Hepatocyte (in vitro differentiated cells): ENCODE measurements at regions not wholly inside any gene's neighbourhood (a gene's known extent, or its start where the extent isn't known, plus 50 kb on each side); places are given as distances from the start of the nearest gene placed in this dataset.

Source experiments
- DNase-seq: peaks from one replicate; pipeline ENCODE4 v3.0.0-alpha.2; 2016; ENCODE audit warnings: low spot score
- H2AFZ ChIP-seq: fragments of 200-600 bp; sonication (generic); 2 replicates; pipeline ENCODE4 v1.6.0; 2016; ENCODE audit warnings: antibody characterized with exemption, mild to moderate bottlenecking
- H3K27ac ChIP-seq: fragments of 200-600 bp; sonication (generic); 2 replicates; pipeline ENCODE4 v1.5.1; 2016; ENCODE audit warnings: mild to moderate bottlenecking
- H3K27me3 ChIP-seq: fragments of 200-600 bp; sonication (generic); 2 replicates; pipeline ENCODE4 v1.6.1; 2016
- H3K36me3 ChIP-seq: fragments of 200-600 bp; sonication (generic); replicated peaks from 2 replicates; pipeline ENCODE4 v1.5.1; 2016; ENCODE audit warnings: low read depth; ENCODE audit not compliant: insufficient read depth
- H3K4me1 ChIP-seq: fragments of 200-600 bp; sonication (generic); 2 replicates; pipeline ENCODE4 v1.5.1; 2016; ENCODE audit warnings: mild to moderate bottlenecking, moderate library complexity; ENCODE audit not compliant: insufficient read depth
- H3K4me2 ChIP-seq: fragments of 200-600 bp; sonication (generic); 2 replicates; pipeline ENCODE4 v1.6.0; 2016
- H3K4me3 ChIP-seq: fragments of 200-600 bp; sonication (generic); 2 replicates; pipeline ENCODE4 v1.5.1; 2016; ENCODE audit warnings: mild to moderate bottlenecking
- H3K79me2 ChIP-seq: fragments of 200-600 bp; sonication (generic); 2 replicates; pipeline ENCODE4 v1.6.0; 2017; ENCODE audit warnings: mild to moderate bottlenecking
- H3K9me2 ChIP-seq: fragments of 200-600 bp; sonication (generic); replicated peaks from 2 replicates; pipeline ENCODE4 v1.6.0; 2017; ENCODE audit warnings: mild to moderate bottlenecking; ENCODE audit not compliant: insufficient read depth
- H3K9me3 ChIP-seq: fragments of 200-600 bp; sonication (generic); 2 replicates; pipeline ENCODE4 v1.5.1; 2016; ENCODE audit warnings: low read depth, mild to moderate bottlenecking
- H4K20me1 ChIP-seq: fragments of 200-600 bp; sonication (generic); 2 replicates; pipeline ENCODE4 v1.6.0; 2016; ENCODE audit warnings: mild to moderate bottlenecking; ENCODE audit not compliant: insufficient read depth, poor library complexity, severe bottlenecking
- EZH2 ChIP-seq: fragments of 200-600 bp; sonication (generic); IDR thresholded peaks from 2 replicates; pipeline ENCODE4 v1.6.1; 2016; ENCODE audit warnings: antibody characterized with exemption, mild to moderate bottlenecking, borderline replicate concordance
- EZH2phosphoT487 ChIP-seq: fragments of 200-600 bp; sonication (generic); IDR thresholded peaks from one replicate; pipeline ENCODE4 v1.6.1; 2018; ENCODE audit warnings: antibody characterized with exemption, mild to moderate bottlenecking, low read depth, moderate library complexity; ENCODE audit not compliant: unreplicated experiment, severe bottlenecking
- WGBS: methylation state at CpG from one replicate; pipeline ENCODE4 v1.1.6; 2016; ENCODE audit warnings: low lambda C conversion rate; ENCODE audit errors: missing lambda C conversion rate; 5-methylcytosine and 5-hydroxymethylcytosine counted together
- TF ChIP-seq, protein P1 (sequence below): fragments of 200-600 bp; sonication (generic); IDR thresholded peaks from 2 replicates; pipeline ENCODE4 v1.5.1; 2016; ENCODE audit warnings: antibody characterized with exemption, mild to moderate bottlenecking; ENCODE audit not compliant: poor library complexity

- H4K20me1 ChIP-seq = no peaks in the 10 kb centered on the region
- H3K9me3 ChIP-seq = no peaks in the 10 kb centered on the region
- 27% methylated on average over 3 of the region's 3 CpGs for WGBS
- H3K27ac ChIP-seq = peak overlapping the region; percentile 60
- DNase-seq = peak; percentile 62
- H3K9me2 ChIP-seq = no peaks in the 10 kb centered on the region
- TF ChIP-seq, protein P1, sequence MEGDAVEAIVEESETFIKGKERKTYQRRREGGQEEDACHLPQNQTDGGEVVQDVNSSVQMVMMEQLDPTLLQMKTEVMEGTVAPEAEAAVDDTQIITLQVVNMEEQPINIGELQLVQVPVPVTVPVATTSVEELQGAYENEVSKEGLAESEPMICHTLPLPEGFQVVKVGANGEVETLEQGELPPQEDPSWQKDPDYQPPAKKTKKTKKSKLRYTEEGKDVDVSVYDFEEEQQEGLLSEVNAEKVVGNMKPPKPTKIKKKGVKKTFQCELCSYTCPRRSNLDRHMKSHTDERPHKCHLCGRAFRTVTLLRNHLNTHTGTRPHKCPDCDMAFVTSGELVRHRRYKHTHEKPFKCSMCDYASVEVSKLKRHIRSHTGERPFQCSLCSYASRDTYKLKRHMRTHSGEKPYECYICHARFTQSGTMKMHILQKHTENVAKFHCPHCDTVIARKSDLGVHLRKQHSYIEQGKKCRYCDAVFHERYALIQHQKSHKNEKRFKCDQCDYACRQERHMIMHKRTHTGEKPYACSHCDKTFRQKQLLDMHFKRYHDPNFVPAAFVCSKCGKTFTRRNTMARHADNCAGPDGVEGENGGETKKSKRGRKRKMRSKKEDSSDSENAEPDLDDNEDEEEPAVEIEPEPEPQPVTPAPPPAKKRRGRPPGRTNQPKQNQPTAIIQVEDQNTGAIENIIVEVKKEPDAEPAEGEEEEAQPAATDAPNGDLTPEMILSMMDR = no peak
- TF ChIP-seq EZH2phosphoT487 (no peak), EZH2 (no peak)
- H3K4me3 ChIP-seq = no peak overlapping the region
- no peaks in the 10 kb centered on the region for H3K4me1 ChIP-seq
- H3K27me3 ChIP-seq = no peaks in the 10 kb centered on the region
- H3K36me3 ChIP-seq = no peaks in the 10 kb centered on the region
- no peaks in the 10 kb centered on the region for H3K79me2 ChIP-seq
- H3K4me2 ChIP-seq = no peak overlapping the region
- no peak overlapping the region for H2AFZ ChIP-seq
Measured at GRCh38 chr15:39140060-39140604, 440.7 kb upstream of the THBS1 start.

DNA sequence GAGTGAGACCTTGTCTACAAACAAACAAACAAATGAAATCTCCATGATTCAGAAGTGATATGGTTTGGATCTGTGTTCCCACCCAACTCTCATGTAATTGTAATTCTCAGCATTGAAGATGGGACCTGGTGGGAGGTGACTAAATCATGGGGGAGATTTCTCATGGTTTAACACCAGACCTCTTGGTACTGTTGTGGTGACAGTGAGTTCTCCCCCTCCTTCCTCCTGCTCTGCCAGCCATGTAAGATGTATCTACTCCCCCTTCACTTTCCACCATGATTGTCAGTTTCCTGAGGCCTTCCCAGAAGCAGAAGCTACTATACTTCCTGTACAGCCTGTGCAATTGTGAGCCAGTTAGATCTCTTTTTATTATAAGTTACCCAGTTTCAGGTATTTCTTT lies 438.4 kb upstream of the THBS1 start:
- Histone ChIP-seq H3K4me2 (no peak overlapping the region), H2AFZ (no peak overlapping the region), H3K4me3 (no peak overlapping the region), H3K4me1 (no peaks in the 10 kb centered on the region), H3K9me2 (no peaks in the 10 kb centered on the region), H3K36me3 (no peaks in the 10 kb centered on the region), H3K79me2 (no peaks in the 10 kb centered on the region), H3K9me3 (no peaks in the 10 kb centered on the region), H3K27ac (no peak overlapping the region), H3K27me3 (no peaks in the 10 kb centered on the region), H4K20me1 (no peaks in the 10 kb centered on the region)
- DNase-seq = no peak
- no peak for TF ChIP-seq EZH2phosphoT487
- TF ChIP-seq, protein P1 = no peak
- TF ChIP-seq EZH2 = no peak

DNA sequence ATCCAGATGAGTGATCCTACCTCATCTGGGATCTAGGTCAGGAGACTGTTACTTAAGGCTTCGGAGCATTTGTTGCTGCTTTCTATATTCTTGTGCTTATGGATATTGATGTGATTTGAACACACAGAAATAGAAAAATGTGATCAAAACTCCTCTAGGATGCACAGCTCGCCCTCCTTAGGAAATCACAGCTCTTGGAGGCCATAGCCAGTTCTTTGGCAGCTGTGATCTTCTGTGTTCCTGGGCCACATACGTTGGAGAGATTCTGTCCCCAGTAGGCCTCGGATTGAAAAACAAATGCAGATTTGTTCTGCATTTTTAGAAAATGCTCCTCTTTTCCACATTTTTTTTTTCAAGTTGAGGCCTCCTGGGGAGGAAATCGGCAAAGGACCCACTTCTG lies 437.4 kb upstream of the THBS1 start:
- no peak overlapping the region for H3K27ac ChIP-seq
- TF ChIP-seq, protein P1 = no peak
- TF ChIP-seq EZH2 (no peak), EZH2phosphoT487 (no peak)
- no peaks in the 10 kb centered on the region for H4K20me1 ChIP-seq
- DNase-seq = no peak
- no peaks in the 10 kb centered on the region for H3K79me2 ChIP-seq
- H3K4me3 ChIP-seq = no peak overlapping the region
- H3K4me2 ChIP-seq = no peak overlapping the region
- H3K9me2 ChIP-seq = no peaks in the 10 kb centered on the region
- H3K9me3 ChIP-seq = no peaks in the 10 kb centered on the region
- H3K4me1 ChIP-seq = no peaks in the 10 kb centered on the region
- H3K27me3 ChIP-seq = no peaks in the 10 kb centered on the region
- H3K36me3 ChIP-seq = no peaks in the 10 kb centered on the region
- WGBS = 94% methylated on average over 5 of the region's 5 CpGs
- H2AFZ ChIP-seq = no peak overlapping the region

DNA sequence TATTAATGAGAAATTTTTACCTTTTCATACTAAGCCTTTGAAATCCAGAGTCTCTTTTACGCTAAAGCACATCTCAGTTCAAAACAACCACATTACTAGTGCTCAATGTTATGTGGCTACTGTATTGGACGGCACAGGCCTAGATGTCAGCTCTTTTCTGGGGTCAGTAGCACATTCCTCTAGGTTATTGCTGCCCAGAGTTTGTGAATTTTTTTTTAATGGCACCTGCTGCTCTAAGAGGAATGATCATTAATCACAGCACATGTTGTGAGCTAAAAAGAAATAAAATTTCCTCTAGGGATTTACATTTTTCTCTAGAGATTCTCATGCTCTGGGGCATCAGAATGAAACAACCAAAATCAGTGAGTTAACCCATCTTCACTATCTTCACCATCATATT lies 436.8 kb upstream of the THBS1 start:
- Histone ChIP-seq H3K4me2 (no peak overlapping the region), H3K9me3 (no peaks in the 10 kb centered on the region), H3K27me3 (no peaks in the 10 kb centered on the region), H3K36me3 (no peaks in the 10 kb centered on the region), H3K9me2 (no peaks in the 10 kb centered on the region), H3K27ac (no peak overlapping the region), H3K4me3 (no peak overlapping the region), H2AFZ (no peak overlapping the region), H3K4me1 (no peaks in the 10 kb centered on the region), H4K20me1 (no peaks in the 10 kb centered on the region), H3K79me2 (no peaks in the 10 kb centered on the region)
- DNase-seq = no peak
- TF ChIP-seq EZH2 (no peak), EZH2phosphoT487 (no peak)
- TF ChIP-seq, protein P1 = no peak
- 89% methylated on average over 2 of the region's 2 CpGs for WGBS
